Cerebellar cortex (tissue), 1 donor: ENCODE measurements at regions not wholly inside any gene's neighbourhood (a gene's known extent, or its start where the extent isn't known, plus 50 kb on each side); places are given as distances from the start of the nearest gene placed in this dataset.
"Not testable (repeated sequence)": the region's sequence is repeated elsewhere in the genome, so short reads cannot be mapped to it uniquely, and the experiment has no call there.

ENCODE experiments used
- DNase-seq: peaks from one replicate; pipeline ENCODE4 v3.0.0-alpha.2; 2015; ENCODE audit warnings: low spot score

GRCh38 chr6:144476286-144476685 is 191.2 kb downstream of the UTRN start:
- no peak for DNase-seq

GRCh38 chr6:144477396-144477795 is 192.3 kb downstream of the UTRN start:
- DNase-seq: no peak

GRCh38 chr6:144477856-144478255 is 192.7 kb downstream of the UTRN start:
- no peak for DNase-seq

- DNase-seq: no peak
These were observed 193.3 kb downstream of the UTRN start for GRCh38 chr6:144478483-144478882.

GRCh38 chr6:144479991-144480390 is 194.9 kb downstream of the UTRN start:
- no peak for DNase-seq

- DNase-seq: no peak
These were observed 195.3 kb downstream of the UTRN start for GRCh38 chr6:144480473-144480872.

GRCh38 chr6:144481527-144481926 is 196.4 kb downstream of the UTRN start:
- no peak for DNase-seq

GRCh38 chr6:144482142-144482541 is 197.0 kb downstream of the UTRN start:
- DNase-seq: peak; percentile 61

GRCh38 chr6:144485531-144485930 is 200.4 kb downstream of the UTRN start:
- DNase-seq: no peak

- no peak for DNase-seq
These were observed 203.5 kb downstream of the UTRN start for GRCh38 chr6:144488590-144488989.

- no peak for DNase-seq
These were observed 208.1 kb downstream of the UTRN start for GRCh38 chr6:144493035-144493910.

- not testable (repeated sequence) for DNase-seq
These were observed 209.9 kb downstream of the UTRN start for GRCh38 chr6:144495076-144495475.

- DNase-seq: no peak
These were observed 212.5 kb downstream of the UTRN start for GRCh38 chr6:144497650-144498049.

GRCh38 chr6:144500892-144501291 is 215.8 kb downstream of the UTRN start:
- DNase-seq: no peak

- DNase-seq: not testable (repeated sequence)
These were observed 220.1 kb downstream of the UTRN start for GRCh38 chr6:144505214-144505613.

GRCh38 chr6:144506051-144506450 is 220.9 kb downstream of the UTRN start:
- not testable (repeated sequence) for DNase-seq

GRCh38 chr6:144507772-144508312 is 222.7 kb downstream of the UTRN start:
- DNase-seq: not testable (repeated sequence)

GRCh38 chr6:144510859-144511258 is 225.7 kb downstream of the UTRN start:
- DNase-seq: no peak

GRCh38 chr6:144515761-144516160 is 230.6 kb downstream of the UTRN start:
- DNase-seq: no peak

- DNase-seq: no peak
These were observed 234.3 kb downstream of the UTRN start for GRCh38 chr6:144519426-144519825.

GRCh38 chr6:144528743-144529425 is 243.7 kb downstream of the UTRN start:
- DNase-seq: no peak

GRCh38 chr6:144530118-144530517 is 245.0 kb downstream of the UTRN start:
- no peak for DNase-seq

GRCh38 chr6:144532238-144532637 is 247.1 kb downstream of the UTRN start:
- not testable (repeated sequence) for DNase-seq
